ENCODE measurements at regions not wholly inside any gene's neighbourhood (a gene's known extent, or its start where the extent isn't known, plus 50 kb on each side); places are given as distances from the start of the nearest gene placed in this dataset.
"Not testable (repeated sequence)": the region's sequence is repeated elsewhere in the genome, so short reads cannot be mapped to it uniquely, and the experiment has no call there.

DNA sequence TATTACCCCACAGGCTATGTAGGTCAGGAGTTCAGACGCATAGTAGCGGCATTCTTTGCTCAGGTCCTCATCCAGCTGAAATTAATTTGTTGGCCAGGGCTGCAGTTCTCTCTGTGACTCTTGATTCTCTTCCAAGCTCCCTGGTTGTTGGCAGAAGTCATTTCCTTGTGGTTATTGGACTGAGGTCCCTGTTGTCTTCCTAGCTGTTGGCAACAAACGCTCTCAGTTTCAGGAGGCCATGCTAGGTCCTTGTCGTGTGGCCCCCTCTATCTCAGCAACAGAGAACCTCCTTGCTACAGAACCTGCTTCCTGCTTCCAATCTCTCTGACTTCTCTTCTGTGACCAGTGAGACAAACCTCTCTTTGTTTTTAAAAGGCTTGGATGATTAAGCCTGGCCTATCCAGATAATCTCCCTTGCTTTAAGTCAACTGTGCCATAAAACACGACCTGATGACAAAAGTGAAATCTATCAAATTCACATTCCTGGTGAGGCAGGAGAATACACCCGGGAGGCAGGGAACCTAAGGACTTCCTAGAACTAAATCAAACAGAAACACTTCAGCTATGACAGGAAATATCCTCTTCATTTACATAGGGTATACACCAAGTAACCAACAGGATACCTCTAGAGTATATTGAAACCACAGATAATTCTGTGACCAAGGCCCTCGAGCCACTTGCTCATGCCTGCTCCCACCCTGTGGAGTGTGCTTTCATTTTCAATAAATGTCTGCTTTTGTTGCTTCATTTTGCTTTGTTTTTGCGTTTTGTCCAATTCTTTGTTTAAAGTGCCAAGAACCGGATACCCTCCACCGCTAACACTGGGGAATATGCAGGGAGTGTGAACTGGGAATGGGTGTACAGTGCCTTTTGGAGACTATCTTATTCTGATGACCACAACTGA lies 196.0 kb downstream of the BTBD3 start:
- H4K20me1 ChIP-seq (ENCODE audit: low read depth, low read length): no peaks in the 10 kb centered on the region
- no peaks in the 10 kb centered on the region for H3K9me2 ChIP-seq (replicated peaks; ENCODE audit: insufficient read depth, low read length)
- H3F3A ChIP-seq (ENCODE audit: insufficient read depth): no peaks in the 10 kb centered on the region
- 0 out of 2 replicates have a peak, but pooled peaks cover 4% of the 10 kb centered on the region for H3K9me3 ChIP-seq (ENCODE audit: insufficient read depth, low read length)
- H2AFZ ChIP-seq (ENCODE audit: low read depth, low read length, severe bottlenecking): no peak overlapping the region
- TF ChIP-seq, protein P1, sequence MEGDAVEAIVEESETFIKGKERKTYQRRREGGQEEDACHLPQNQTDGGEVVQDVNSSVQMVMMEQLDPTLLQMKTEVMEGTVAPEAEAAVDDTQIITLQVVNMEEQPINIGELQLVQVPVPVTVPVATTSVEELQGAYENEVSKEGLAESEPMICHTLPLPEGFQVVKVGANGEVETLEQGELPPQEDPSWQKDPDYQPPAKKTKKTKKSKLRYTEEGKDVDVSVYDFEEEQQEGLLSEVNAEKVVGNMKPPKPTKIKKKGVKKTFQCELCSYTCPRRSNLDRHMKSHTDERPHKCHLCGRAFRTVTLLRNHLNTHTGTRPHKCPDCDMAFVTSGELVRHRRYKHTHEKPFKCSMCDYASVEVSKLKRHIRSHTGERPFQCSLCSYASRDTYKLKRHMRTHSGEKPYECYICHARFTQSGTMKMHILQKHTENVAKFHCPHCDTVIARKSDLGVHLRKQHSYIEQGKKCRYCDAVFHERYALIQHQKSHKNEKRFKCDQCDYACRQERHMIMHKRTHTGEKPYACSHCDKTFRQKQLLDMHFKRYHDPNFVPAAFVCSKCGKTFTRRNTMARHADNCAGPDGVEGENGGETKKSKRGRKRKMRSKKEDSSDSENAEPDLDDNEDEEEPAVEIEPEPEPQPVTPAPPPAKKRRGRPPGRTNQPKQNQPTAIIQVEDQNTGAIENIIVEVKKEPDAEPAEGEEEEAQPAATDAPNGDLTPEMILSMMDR (IDR thresholded peaks at IDR 0.05; ENCODE audit: insufficient read depth, low read length, poor library complexity, severe bottlenecking): no peak
- TF ChIP-seq EZH2phosphoT487 (conservative IDR thresholded peaks at IDR 0.05; ENCODE audit: low read length): no peak
- no peaks in the 10 kb centered on the region for H3K79me2 ChIP-seq (ENCODE audit: insufficient read depth, low read length)
- no peak overlapping the region for H3K9ac ChIP-seq (ENCODE audit: low read length)
- H3K36me3 ChIP-seq (ENCODE audit: low read length): no peaks in the 10 kb centered on the region
- H3K27ac ChIP-seq (ENCODE audit: low read depth, low read length): no peak overlapping the region
- no peak overlapping the region for H3K4me2 ChIP-seq (ENCODE audit: low read depth, low read length, poor library complexity, severe bottlenecking)
- H3K27me3 ChIP-seq (ENCODE audit: low read length): no peaks in the 10 kb centered on the region
- no peak overlapping the region for H3K4me3 ChIP-seq (ENCODE audit: insufficient read depth, low read length, poor library complexity, severe bottlenecking)

DNA sequence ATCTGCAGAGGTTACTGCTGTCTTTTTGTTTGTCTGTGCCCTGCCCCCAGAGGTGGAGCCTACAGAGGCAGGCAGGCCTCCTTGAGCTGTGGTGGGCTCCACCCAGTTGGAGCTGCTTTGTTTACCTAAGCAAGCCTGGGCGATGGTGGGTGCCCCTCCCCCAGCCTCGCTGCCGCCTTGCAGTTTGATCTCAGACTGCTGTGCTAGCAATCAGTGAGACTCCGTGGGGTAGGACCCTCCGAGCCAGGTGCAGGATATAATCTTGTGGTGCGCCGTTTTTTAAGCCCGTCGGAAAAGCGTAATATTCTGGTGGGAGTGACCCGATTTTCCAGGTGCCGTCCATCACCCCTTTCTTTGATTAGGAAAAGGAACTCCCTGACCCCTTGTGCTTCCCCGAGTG lies 211.4 kb downstream of the BTBD3 start:
- H3K9me3 ChIP-seq (ENCODE audit: insufficient read depth, low read length); H4K20me1 ChIP-seq (ENCODE audit: low read depth, low read length); H2AFZ ChIP-seq (ENCODE audit: low read depth, low read length, severe bottlenecking); H3F3A ChIP-seq (ENCODE audit: insufficient read depth); H3K9me2 ChIP-seq (replicated peaks; ENCODE audit: insufficient read depth, low read length); H3K9ac ChIP-seq (ENCODE audit: low read length); H3K4me2 ChIP-seq (ENCODE audit: low read depth, low read length, poor library complexity, severe bottlenecking); H3K27me3 ChIP-seq (ENCODE audit: low read length); H3K79me2 ChIP-seq (ENCODE audit: insufficient read depth, low read length); H3K36me3 ChIP-seq (ENCODE audit: low read length); H3K27ac ChIP-seq (ENCODE audit: low read depth, low read length); H3K4me3 ChIP-seq (ENCODE audit: insufficient read depth, low read length, poor library complexity, severe bottlenecking): not testable (repeated sequence)

DNA sequence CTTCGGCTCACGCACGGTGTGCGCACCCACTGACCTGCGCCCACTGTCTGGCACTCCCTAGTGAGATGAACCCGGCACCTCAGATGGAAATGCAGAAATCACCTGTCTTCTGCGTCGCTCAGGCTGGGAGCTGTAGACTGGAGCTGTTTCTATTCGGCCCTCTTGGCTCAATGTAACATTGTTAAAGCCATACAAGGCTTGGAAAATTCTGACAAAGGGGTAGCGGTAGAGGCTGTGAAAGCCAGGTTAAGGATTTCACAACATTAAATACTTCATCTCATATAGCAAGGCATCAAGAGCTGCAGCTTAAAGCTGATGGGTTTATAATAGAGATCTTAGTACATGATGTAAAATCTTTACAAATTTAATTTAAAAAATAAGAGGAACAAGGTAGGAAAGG lies 211.8 kb downstream of the BTBD3 start:
- H3K9me3 ChIP-seq (ENCODE audit: insufficient read depth, low read length); H3K9ac ChIP-seq (ENCODE audit: low read length): not testable (repeated sequence)

DNA sequence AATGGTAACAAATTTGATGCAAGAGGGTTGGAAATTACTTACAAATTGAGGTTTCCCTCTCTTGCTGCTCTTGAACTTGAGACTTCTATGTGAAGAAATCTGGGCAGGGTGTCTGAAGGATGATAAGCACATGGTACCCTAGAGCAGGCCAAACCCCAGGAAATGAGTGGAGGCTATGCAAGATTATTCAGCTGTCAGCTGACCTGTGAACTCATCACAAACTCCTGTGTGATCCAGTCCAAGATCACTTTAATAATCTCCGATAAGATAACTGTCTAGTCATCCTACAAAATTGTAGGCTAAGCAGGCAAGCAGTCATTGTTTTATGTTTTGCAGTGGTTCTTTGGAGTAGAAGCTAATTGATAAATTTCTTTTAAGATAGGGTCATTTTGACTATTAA lies 213.1 kb downstream of the BTBD3 start:
- no peak overlapping the region for H3K9ac ChIP-seq (ENCODE audit: low read length)
- H3K27ac ChIP-seq (ENCODE audit: low read depth, low read length): no peak overlapping the region
- H3K9me3 ChIP-seq (ENCODE audit: insufficient read depth, low read length): no peaks in the 10 kb centered on the region
- H3K4me2 ChIP-seq (ENCODE audit: low read depth, low read length, poor library complexity, severe bottlenecking): no peak overlapping the region
- no peaks in the 10 kb centered on the region for H3K79me2 ChIP-seq (ENCODE audit: insufficient read depth, low read length)
- H3K4me3 ChIP-seq (ENCODE audit: insufficient read depth, low read length, poor library complexity, severe bottlenecking): no peak overlapping the region
- H2AFZ ChIP-seq (ENCODE audit: low read depth, low read length, severe bottlenecking): no peak overlapping the region
- no peaks in the 10 kb centered on the region for H3K27me3 ChIP-seq (ENCODE audit: low read length)
- no peaks in the 10 kb centered on the region for H3F3A ChIP-seq (ENCODE audit: insufficient read depth)
- H3K9me2 ChIP-seq (replicated peaks; ENCODE audit: insufficient read depth, low read length): no peaks in the 10 kb centered on the region
- no peaks in the 10 kb centered on the region for H3K36me3 ChIP-seq (ENCODE audit: low read length)
- no peaks in the 10 kb centered on the region for H4K20me1 ChIP-seq (ENCODE audit: low read depth, low read length)
- TF ChIP-seq EZH2phosphoT487 (conservative IDR thresholded peaks at IDR 0.05; ENCODE audit: low read length): no peak
- TF ChIP-seq, protein P1 (IDR thresholded peaks at IDR 0.05; ENCODE audit: insufficient read depth, low read length, poor library complexity, severe bottlenecking): no peak

More for the DNA sequence above, 211.8 kb downstream of the BTBD3 start:
- H3K27ac ChIP-seq (ENCODE audit: low read depth, low read length); H4K20me1 ChIP-seq (ENCODE audit: low read depth, low read length); H3K36me3 ChIP-seq (ENCODE audit: low read length); H2AFZ ChIP-seq (ENCODE audit: low read depth, low read length, severe bottlenecking); H3K27me3 ChIP-seq (ENCODE audit: low read length); H3K4me2 ChIP-seq (ENCODE audit: low read depth, low read length, poor library complexity, severe bottlenecking); H3K9me2 ChIP-seq (replicated peaks; ENCODE audit: insufficient read depth, low read length); H3K79me2 ChIP-seq (ENCODE audit: insufficient read depth, low read length); H3K4me3 ChIP-seq (ENCODE audit: insufficient read depth, low read length, poor library complexity, severe bottlenecking); H3F3A ChIP-seq (ENCODE audit: insufficient read depth): not testable (repeated sequence)
